ENCODE measurements at regions not wholly inside any gene's neighbourhood (a gene's known extent, or its start where the extent isn't known, plus 50 kb on each side); places are given as distances from the start of the nearest gene placed in this dataset.

DNA sequence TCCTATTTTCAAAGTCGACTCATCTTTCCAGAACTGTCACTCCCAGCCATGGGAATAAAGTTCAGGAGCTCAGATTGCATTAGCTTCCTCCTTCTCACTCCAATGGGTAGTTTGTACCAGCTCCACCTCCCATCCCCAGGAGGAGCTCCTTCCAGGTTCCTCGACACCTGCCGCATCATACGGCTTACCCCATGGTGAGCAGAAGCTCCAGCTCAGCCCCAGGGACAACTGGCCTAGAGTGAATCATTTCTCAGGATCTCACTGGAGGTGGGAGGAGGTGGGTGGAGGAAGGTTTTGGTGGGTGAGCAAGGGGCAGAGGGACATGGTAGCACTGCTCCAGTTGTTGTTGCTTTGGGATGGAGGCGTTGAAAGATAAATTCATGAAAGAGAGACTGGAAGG, 196.3 kb upstream of the PKDCC start:
- Histone ChIP-seq H3K4me3 (peak overlapping the region; percentile 24), H3K4me1 (peaks cover 22% of the 10 kb centered on the region), H3K27ac (peak overlapping the region; percentile 80), H3K27me3 (ENCODE audit: insufficient read depth in 3 of 3, low read length in 2 of 3) (no peaks in the 10 kb centered on the region), H3K9me3 (no peaks in the 10 kb centered on the region), H3K36me3 (ENCODE audit: insufficient read depth in 1 of 2, low read depth in 1 of 2) (no peaks in the 10 kb centered on the region)
- TF ChIP-seq, protein P1, sequence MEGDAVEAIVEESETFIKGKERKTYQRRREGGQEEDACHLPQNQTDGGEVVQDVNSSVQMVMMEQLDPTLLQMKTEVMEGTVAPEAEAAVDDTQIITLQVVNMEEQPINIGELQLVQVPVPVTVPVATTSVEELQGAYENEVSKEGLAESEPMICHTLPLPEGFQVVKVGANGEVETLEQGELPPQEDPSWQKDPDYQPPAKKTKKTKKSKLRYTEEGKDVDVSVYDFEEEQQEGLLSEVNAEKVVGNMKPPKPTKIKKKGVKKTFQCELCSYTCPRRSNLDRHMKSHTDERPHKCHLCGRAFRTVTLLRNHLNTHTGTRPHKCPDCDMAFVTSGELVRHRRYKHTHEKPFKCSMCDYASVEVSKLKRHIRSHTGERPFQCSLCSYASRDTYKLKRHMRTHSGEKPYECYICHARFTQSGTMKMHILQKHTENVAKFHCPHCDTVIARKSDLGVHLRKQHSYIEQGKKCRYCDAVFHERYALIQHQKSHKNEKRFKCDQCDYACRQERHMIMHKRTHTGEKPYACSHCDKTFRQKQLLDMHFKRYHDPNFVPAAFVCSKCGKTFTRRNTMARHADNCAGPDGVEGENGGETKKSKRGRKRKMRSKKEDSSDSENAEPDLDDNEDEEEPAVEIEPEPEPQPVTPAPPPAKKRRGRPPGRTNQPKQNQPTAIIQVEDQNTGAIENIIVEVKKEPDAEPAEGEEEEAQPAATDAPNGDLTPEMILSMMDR (IDR thresholded peaks at IDR 0.05): no peak
- DNase-seq: peak in 1 of 2 donors; percentile 53
- intact Hi-C loops (cut with DNase I): loop anchor here in 1 of 2 donors (5.0 kb wide), 2 partner anchors 236 to 491 kb away; no protein-coding TSS in a partner anchor
- 25 to 48% (median 35%) methylated on average over 5 of the region's 5 CpGs for WGBS, 3 donors
- ATAC-seq: peak; percentile 37 to 76 (median 62)

DNA sequence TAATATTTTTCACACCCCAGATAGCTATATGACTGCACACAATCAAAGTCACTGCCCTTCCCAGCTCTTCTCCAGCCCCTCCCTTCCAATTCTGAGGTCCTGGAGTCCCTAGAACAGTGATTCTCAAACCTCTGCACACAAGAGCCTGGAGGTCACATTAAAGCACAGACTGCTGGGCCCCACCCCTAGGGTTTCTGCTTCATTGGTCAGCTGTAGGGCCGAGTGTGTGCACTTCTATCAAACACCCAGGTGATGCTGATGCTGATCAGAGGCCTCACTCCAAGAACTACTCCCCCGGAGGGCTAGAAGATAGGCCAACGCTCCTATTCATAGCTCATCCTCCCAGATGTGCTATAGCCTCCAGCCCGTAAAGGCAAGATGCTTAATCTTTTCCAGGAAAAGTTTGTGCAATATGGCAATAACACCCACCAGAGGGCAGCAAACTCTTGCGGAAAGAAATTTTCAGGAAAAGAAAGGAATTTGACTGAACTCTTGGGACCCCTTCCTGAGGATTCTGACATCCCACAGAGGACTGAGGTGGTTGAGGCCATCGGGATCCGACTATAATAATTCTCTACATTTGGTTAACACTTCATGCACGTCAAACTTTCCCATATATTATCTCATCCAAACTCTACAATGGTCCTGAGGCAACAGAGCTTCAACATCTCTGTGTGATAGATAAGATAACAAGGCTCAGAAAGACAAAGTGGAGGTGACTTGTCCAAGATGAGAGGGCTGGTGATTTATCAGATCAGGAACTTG, 194.2 kb upstream of the PKDCC start:
- no peak for DNase-seq
- Histone ChIP-seq H3K27me3 (ENCODE audit: insufficient read depth in 3 of 3, low read length in 2 of 3) (no peaks in the 10 kb centered on the region), H3K4me3 (no peak overlapping the region), H3K36me3 (ENCODE audit: insufficient read depth in 1 of 2, low read depth in 1 of 2) (no peaks in the 10 kb centered on the region), H3K9me3 (no peaks in the 10 kb centered on the region), H3K4me1 (peaks cover 13% of the 10 kb centered on the region), H3K27ac (no peak overlapping the region)
- peak in 2 of 4 donors; percentile 54 to 61 for ATAC-seq
- TF ChIP-seq, protein P1 (IDR thresholded peaks at IDR 0.05): peak; percentile 66
- WGBS, 3 donors: 14 to 17% (median 15%) methylated on average over 8 of the region's 8 CpGs
- intact Hi-C loops (cut with DNase I): loop anchor here in 1 of 2 donors (5.0 kb wide), 2 partner anchors 234 to 489 kb away; no protein-coding TSS in a partner anchor

DNA sequence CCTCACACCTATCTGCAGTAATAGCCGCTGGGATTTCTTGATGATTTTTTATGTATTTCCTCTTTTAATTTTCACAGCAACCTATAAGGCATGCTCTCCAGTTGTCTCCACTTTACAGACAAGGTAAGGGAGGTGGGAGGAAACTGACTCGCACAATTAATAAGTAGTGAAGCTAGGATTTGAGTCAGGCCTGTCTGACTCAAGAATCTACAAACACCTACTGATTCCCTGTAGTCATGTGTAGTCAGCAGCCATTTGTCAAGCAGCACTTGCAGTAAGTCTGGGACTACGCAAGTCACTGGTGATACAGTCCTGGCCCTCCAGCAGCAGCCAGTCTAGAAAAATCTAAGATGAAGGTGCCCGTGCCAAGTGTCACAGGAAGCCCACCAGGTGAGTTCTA, 193.6 kb upstream of the PKDCC start:
- intact Hi-C loops (cut with DNase I): loop anchor here in 1 of 2 donors (5.0 kb wide), 2 partner anchors 233 to 488 kb away; no protein-coding TSS in a partner anchor

DNA sequence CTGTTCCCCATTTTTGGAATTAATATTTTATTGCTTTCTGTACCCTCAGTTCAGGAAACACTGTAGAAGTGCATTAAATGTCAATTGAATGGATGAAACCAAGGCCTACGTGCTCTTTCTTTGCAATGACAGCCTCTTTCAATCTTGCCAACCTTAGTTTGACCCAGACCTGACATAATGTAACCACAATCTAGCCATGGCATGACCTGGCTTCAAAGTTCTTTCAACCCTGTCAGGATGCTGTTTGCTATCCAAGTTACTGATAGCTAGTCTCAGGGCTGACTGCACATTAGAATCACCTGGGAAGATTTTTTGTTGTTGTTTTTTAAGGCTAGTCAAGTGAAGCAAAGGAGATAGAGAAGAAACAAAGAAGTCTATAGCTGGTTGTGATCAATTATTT, 190.9 kb upstream of the PKDCC start:
- WGBS, 3 donors: 84 to 85% (median 85%) methylated on average over 1 of the region's 1 CpG
- H3K27me3 ChIP-seq (ENCODE audit: insufficient read depth in 3 of 3, low read length in 2 of 3): no peaks in the 10 kb centered on the region
- no peaks in the 10 kb centered on the region for H3K9me3 ChIP-seq
- no peak overlapping the region for H3K4me3 ChIP-seq
- H3K36me3 ChIP-seq (ENCODE audit: insufficient read depth in 1 of 2, low read depth in 1 of 2): no peaks in the 10 kb centered on the region
- TF ChIP-seq, protein P1 (IDR thresholded peaks at IDR 0.05): no peak
- ATAC-seq (no peak), DNase-seq (no peak)
- intact Hi-C loops (cut with DNase I): no loop called here
- no peak overlapping the region for H3K27ac ChIP-seq
- peaks cover 5% of the 10 kb centered on the region for H3K4me1 ChIP-seq

More for the DNA sequence above, 193.6 kb upstream of the PKDCC start:
- Histone ChIP-seq H3K36me3 (ENCODE audit: insufficient read depth in 1 of 2, low read depth in 1 of 2) (no peaks in the 10 kb centered on the region), H3K9me3 (no peaks in the 10 kb centered on the region), H3K4me3 (no peak overlapping the region), H3K27ac (no peak overlapping the region), H3K4me1 (peaks cover 13% of the 10 kb centered on the region), H3K27me3 (ENCODE audit: insufficient read depth in 3 of 3, low read length in 2 of 3) (no peaks in the 10 kb centered on the region)
- TF ChIP-seq, protein P1 (IDR thresholded peaks at IDR 0.05): no peak
- 85 to 89% (median 87%) methylated on average over 4 of the region's 4 CpGs for WGBS, 3 donors
- ATAC-seq: no peak
- no peak for DNase-seq
